Lower lobe of right lung (tissue), 2 donors: ENCODE measurements at regions not wholly inside any gene's neighbourhood (a gene's known extent, or its start where the extent isn't known, plus 50 kb on each side); places are given as distances from the start of the nearest gene placed in this dataset.

Experiments used
- ATAC-seq, 2 donors: fragments of 200-7000 bp; cut with Tn5 transposase; one replicate each; pipeline ENCODE4 v1.9.1; 2020 to 2022; ENCODE audit warnings: mild to moderate bottlenecking in 2 of 2, moderate library complexity in 2 of 2
- DNase-seq: peaks from one replicate; pipeline ENCODE4 v3.0.0-alpha.2; 2020
- H3K27ac ChIP-seq: fragments of 200-600 bp; one replicate; pipeline ENCODE4 v1.8.0; 2022
- H3K27me3 ChIP-seq: fragments of 200-600 bp; one replicate; pipeline ENCODE4 v1.8.0; 2022; ENCODE audit warnings: low read depth
- H3K36me3 ChIP-seq: fragments of 200-600 bp; one replicate; pipeline ENCODE4 v1.8.0; 2022; ENCODE audit warnings: mild to moderate bottlenecking
- H3K4me1 ChIP-seq: fragments of 200-600 bp; one replicate; pipeline ENCODE4 v1.8.0; 2022
- H3K4me3 ChIP-seq: fragments of 200-600 bp; one replicate; pipeline ENCODE4 v1.8.0; 2022; ENCODE audit warnings: mild to moderate bottlenecking
- H3K9me3 ChIP-seq: fragments of 200-600 bp; one replicate; pipeline ENCODE4 v1.8.0; 2022
- intact Hi-C: fragments of 100-400 bp; cut with DNase I; formaldehyde crosslinking; loops from one replicate; pipeline ENCODE4 v1.11.0; 2022
- TF ChIP-seq, protein P1 (sequence below): fragments of 200-600 bp; IDR thresholded peaks from one replicate; pipeline ENCODE4 v1.8.0; 2022; ENCODE audit warnings: antibody characterized with exemption, mild to moderate bottlenecking
- donor health status: DM: no; HTN: yes; CAD: no; lungs with severe emphysema.

DNA sequence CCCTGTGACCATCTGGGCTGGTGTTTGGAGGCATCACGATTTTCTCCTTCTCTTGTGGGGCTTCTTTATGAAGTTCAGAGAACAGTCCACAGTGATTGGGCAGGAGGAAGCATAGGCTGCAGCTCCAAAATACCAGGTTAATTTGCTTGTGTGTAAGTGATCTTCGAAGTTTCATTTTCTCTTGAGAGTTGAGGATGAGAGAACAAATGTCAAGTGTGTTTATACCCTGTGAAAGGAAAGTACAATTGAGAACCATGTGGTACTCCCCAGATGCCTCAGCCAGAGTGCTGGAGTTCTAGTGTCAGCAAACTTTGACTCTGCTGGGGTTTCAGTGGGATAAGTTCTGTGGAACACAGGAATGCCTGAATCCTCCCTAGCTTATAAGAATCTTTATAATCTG is 357.1 kb upstream of the CFAP20DC start:
- Histone ChIP-seq H3K4me3 (no peak overlapping the region), H3K27ac (no peak overlapping the region), H3K27me3 (no peaks in the 10 kb centered on the region), H3K36me3 (no peaks in the 10 kb centered on the region), H3K4me1 (no peaks in the 10 kb centered on the region), H3K9me3 (no peaks in the 10 kb centered on the region)
- intact Hi-C loops, result no loop called here
- TF ChIP-seq, protein P1, sequence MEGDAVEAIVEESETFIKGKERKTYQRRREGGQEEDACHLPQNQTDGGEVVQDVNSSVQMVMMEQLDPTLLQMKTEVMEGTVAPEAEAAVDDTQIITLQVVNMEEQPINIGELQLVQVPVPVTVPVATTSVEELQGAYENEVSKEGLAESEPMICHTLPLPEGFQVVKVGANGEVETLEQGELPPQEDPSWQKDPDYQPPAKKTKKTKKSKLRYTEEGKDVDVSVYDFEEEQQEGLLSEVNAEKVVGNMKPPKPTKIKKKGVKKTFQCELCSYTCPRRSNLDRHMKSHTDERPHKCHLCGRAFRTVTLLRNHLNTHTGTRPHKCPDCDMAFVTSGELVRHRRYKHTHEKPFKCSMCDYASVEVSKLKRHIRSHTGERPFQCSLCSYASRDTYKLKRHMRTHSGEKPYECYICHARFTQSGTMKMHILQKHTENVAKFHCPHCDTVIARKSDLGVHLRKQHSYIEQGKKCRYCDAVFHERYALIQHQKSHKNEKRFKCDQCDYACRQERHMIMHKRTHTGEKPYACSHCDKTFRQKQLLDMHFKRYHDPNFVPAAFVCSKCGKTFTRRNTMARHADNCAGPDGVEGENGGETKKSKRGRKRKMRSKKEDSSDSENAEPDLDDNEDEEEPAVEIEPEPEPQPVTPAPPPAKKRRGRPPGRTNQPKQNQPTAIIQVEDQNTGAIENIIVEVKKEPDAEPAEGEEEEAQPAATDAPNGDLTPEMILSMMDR, result no peak
- no peak for ATAC-seq
- no peak for DNase-seq

DNA sequence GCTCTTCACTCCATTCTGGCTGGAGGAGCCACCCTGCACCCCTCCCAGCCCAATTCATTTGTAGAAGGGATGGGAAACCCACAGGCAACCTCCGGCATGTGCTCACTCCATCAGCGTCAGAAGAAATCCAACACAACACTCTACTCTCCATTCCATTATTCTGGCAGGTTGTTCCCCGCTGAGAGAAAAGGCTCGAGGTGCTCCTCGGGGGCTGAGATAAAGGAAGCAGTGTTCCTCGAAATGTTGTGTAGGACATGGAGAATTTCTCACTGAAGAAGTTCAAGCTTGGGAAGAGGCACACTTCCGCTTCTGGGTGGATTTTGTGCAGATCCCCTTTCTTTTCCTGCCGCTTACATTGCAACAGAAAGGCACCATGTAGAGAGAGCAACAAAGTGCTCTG is 355.0 kb upstream of the CFAP20DC start:
- no peaks in the 10 kb centered on the region for H3K27me3 ChIP-seq
- H3K27ac ChIP-seq, result no peak overlapping the region
- no peak for ATAC-seq
- H3K4me3 ChIP-seq, result no peak overlapping the region
- intact Hi-C loops, result no loop called here
- no peaks in the 10 kb centered on the region for H3K4me1 ChIP-seq
- H3K9me3 ChIP-seq, result no peaks in the 10 kb centered on the region
- no peak for DNase-seq
- no peaks in the 10 kb centered on the region for H3K36me3 ChIP-seq
- TF ChIP-seq, protein P1, result no peak

DNA sequence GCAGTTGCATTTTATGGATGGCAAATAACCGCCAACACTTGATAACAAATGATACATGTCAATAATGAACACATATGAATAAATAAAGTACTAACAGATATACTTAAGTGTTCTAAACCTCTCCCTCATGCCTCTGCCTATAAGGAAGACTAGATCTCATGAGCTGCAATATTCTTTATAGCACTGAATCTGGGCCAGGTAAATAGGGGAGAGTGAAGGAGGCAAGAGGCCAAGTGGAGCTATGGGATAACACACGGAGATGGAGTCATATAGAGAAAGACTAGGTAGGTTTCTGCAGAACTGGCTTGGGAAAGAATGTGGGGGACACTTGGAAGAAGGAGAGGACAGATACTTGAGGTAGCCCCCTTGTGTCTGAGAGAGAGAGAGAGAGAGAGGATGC is 354.2 kb upstream of the CFAP20DC start:
- no peak overlapping the region for H3K27ac ChIP-seq
- DNase-seq (no peak), ATAC-seq (no peak)
- no peak overlapping the region for H3K4me3 ChIP-seq
- H3K9me3 ChIP-seq, result no peaks in the 10 kb centered on the region
- no peaks in the 10 kb centered on the region for H3K27me3 ChIP-seq
- H3K36me3 ChIP-seq, result no peaks in the 10 kb centered on the region
- no peaks in the 10 kb centered on the region for H3K4me1 ChIP-seq
- intact Hi-C loops, result no loop called here
- TF ChIP-seq, protein P1, result no peak

DNA sequence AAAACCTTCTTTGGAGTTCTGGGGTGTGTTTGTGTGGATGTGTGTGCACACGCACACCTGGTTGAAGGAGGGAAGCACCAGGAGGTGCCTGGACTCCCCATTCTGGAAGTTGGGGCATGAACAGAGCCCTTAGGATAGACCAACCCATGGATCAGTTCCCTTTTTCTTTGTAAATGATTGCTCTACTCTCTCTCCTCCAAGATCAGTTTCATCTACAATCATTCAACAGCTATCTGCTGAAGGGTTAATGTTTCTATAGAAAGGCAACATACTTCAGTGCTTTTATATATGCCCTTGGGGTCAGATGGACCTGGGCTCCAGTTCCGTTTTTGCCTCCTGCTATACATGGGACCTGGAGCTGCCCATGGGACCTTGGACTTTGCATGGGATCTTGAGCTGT is 352.1 kb upstream of the CFAP20DC start:
- Histone ChIP-seq H3K36me3 (no peaks in the 10 kb centered on the region), H3K27me3 (no peaks in the 10 kb centered on the region), H3K4me1 (no peaks in the 10 kb centered on the region), H3K9me3 (no peaks in the 10 kb centered on the region), H3K27ac (no peak overlapping the region), H3K4me3 (no peak overlapping the region)
- ATAC-seq (no peak), DNase-seq (no peak)
- intact Hi-C loops, result no loop called here
- TF ChIP-seq, protein P1, result no peak

DNA sequence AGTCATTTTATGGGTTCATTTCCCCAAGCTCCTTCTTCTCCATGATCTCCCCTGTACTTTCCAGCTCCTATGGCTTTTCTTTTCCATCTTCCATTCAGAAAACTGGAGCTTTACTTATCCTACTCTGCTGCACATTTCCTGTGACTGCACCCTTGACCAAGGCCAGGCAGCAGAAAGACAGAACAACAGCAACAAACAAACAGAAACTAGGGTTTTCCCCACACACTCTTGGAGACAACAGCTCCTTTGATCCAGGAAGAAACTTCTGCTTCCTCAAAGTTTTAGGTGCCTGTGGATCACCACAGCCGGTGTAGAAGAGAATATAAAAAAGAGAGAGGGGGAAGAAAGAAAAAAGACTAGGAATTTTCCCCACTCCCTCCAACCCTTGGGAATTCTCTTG is 342.3 kb upstream of the CFAP20DC start:
- Histone ChIP-seq H3K9me3 (no peaks in the 10 kb centered on the region), H3K36me3 (no peaks in the 10 kb centered on the region), H3K27ac (no peak overlapping the region), H3K27me3 (no peaks in the 10 kb centered on the region), H3K4me1 (no peaks in the 10 kb centered on the region), H3K4me3 (no peak overlapping the region)
- TF ChIP-seq, protein P1, result no peak
- ATAC-seq (no peak), DNase-seq (no peak)
- intact Hi-C loops, result no loop called here

DNA sequence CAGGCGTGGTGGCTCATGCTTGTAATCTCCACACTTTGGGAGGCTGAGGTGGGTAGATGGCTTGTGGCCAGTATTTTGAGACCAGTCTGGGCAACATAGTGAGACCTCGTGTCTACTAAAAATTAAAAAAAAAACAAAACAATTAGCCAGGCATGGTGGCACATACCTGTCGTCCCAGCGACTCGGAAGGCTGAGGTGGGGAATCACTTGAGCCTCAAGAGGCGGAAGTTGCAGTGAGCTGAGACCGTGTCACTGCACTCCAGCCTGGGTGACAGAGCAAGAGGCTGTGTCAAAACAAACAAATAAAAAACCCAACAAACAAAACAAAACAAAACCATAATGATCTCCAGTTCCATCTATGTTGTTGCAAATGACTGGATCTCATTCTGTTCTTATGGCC is 341.3 kb upstream of the CFAP20DC start:
- H3K4me1 ChIP-seq, result no peaks in the 10 kb centered on the region
- no peaks in the 10 kb centered on the region for H3K36me3 ChIP-seq
- no peak overlapping the region for H3K27ac ChIP-seq
- no peaks in the 10 kb centered on the region for H3K27me3 ChIP-seq
- H3K4me3 ChIP-seq, result no peak overlapping the region
- intact Hi-C loops, result no loop called here
- ATAC-seq (no peak), DNase-seq (no peak)
- TF ChIP-seq, protein P1, result no peak
- H3K9me3 ChIP-seq, result no peaks in the 10 kb centered on the region
